Colonic mucosa (tissue), 4 donors: ENCODE measurements at regions not wholly inside any gene's neighbourhood (a gene's known extent, or its start where the extent isn't known, plus 50 kb on each side); places are given as distances from the start of the nearest gene placed in this dataset.

Source experiments
- DNase-seq: peaks from one replicate; pipeline ENCODE4 v3.0.0-alpha.2; 2020
- H3K27ac ChIP-seq: fragments of 200-600 bp; one replicate; pipeline ENCODE4 v1.8.0; 2021
- H3K27me3 ChIP-seq: fragments of 200-600 bp; one replicate; pipeline ENCODE4 v1.8.0; 2021
- H3K36me3 ChIP-seq: fragments of 200-600 bp; one replicate; pipeline ENCODE4 v1.8.0; 2021
- H3K4me1 ChIP-seq: fragments of 200-600 bp; one replicate; pipeline ENCODE4 v1.8.0; 2021; ENCODE audit warnings: mild to moderate bottlenecking
- H3K4me3 ChIP-seq: fragments of 200-600 bp; one replicate; pipeline ENCODE4 v1.8.0; 2021
- H3K9ac ChIP-seq, 2 donors: one replicate each; pipeline ENCODE4 v1.7.0; 2013; ENCODE audit warnings: control low read depth in 2 of 2, low read depth in 2 of 2, low read length in 2 of 2
- H3K9me3 ChIP-seq: fragments of 200-600 bp; one replicate; pipeline ENCODE4 v1.8.0; 2021
- intact Hi-C: fragments of 100-400 bp; cut with DNase I; formaldehyde crosslinking; loops from one replicate; pipeline ENCODE4 v1.14.1; 2022
- TF ChIP-seq, protein P1 (sequence below): fragments of 200-600 bp; IDR thresholded peaks from one replicate; pipeline ENCODE4 v1.8.0; 2022; ENCODE audit warnings: antibody characterized with exemption, mild to moderate bottlenecking
- donor health status: healthy.
- donor health status: DM: no; HTN: no; CAD: no.
- donor health status: DM: no; HTN: no; CAD: no.

DNA sequence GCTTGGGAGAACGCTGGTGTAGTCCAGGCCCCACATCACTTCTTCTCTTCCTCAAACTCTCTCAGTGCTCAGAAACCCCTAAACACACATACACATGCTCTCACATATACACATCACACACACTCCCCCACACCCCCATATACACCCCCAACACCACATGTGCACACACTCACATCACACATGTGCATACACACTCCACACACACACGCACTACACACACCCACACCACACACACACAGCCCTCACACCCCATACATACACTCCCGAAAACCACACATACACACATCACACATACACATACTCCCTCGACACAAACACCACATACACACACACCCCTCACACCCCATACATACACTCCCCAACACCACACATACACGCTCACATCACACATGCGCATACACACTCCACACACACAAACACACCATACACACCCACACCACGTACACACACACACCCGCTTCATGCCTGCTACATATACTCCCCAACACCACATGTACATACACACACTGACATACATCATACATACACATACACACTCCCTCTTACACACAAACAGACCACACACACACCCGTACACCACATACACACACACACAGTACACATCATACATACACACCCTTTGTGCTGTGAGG lies 110.3 kb upstream of the TMEM170B start:
- Histone ChIP-seq H3K4me3 (no peak overlapping the region), H3K4me1 (no peaks in the 10 kb centered on the region), H3K9me3 (no peaks in the 10 kb centered on the region), H3K27me3 (no peaks in the 10 kb centered on the region), H3K36me3 (no peaks in the 10 kb centered on the region), H3K27ac (no peak overlapping the region), H3K9ac (no peak overlapping the region)
- TF ChIP-seq, protein P1, sequence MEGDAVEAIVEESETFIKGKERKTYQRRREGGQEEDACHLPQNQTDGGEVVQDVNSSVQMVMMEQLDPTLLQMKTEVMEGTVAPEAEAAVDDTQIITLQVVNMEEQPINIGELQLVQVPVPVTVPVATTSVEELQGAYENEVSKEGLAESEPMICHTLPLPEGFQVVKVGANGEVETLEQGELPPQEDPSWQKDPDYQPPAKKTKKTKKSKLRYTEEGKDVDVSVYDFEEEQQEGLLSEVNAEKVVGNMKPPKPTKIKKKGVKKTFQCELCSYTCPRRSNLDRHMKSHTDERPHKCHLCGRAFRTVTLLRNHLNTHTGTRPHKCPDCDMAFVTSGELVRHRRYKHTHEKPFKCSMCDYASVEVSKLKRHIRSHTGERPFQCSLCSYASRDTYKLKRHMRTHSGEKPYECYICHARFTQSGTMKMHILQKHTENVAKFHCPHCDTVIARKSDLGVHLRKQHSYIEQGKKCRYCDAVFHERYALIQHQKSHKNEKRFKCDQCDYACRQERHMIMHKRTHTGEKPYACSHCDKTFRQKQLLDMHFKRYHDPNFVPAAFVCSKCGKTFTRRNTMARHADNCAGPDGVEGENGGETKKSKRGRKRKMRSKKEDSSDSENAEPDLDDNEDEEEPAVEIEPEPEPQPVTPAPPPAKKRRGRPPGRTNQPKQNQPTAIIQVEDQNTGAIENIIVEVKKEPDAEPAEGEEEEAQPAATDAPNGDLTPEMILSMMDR: no peak
- intact Hi-C loops: no loop called here
- no peak for DNase-seq

DNA sequence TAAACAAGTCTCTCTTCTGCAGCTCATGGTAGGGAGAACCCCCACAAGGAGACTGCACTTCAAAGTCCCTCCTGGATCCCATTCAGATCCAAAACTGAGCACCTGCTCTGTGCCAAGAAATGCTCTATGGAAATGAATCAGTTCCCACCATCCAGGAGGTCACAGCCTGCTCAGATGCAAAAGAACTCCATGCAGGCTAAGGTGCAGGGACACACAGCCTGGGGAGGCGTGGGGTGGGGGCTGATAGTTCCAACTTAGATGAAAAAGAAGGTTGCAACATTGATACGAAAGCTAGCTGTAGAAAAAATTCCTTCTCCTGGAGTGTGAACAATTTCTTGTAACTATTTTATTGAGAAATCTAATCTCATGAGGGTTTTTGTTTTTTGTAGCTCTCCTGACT lies 111.0 kb upstream of the TMEM170B start:
- H3K27me3 ChIP-seq: no peaks in the 10 kb centered on the region
- no peaks in the 10 kb centered on the region for H3K9me3 ChIP-seq
- H3K4me3 ChIP-seq: no peak overlapping the region
- intact Hi-C loops: no loop called here
- no peak overlapping the region for H3K27ac ChIP-seq
- H3K36me3 ChIP-seq: no peaks in the 10 kb centered on the region
- TF ChIP-seq, protein P1: no peak
- H3K4me1 ChIP-seq: no peaks in the 10 kb centered on the region
- DNase-seq: no peak
- H3K9ac ChIP-seq: no peak overlapping the region

DNA sequence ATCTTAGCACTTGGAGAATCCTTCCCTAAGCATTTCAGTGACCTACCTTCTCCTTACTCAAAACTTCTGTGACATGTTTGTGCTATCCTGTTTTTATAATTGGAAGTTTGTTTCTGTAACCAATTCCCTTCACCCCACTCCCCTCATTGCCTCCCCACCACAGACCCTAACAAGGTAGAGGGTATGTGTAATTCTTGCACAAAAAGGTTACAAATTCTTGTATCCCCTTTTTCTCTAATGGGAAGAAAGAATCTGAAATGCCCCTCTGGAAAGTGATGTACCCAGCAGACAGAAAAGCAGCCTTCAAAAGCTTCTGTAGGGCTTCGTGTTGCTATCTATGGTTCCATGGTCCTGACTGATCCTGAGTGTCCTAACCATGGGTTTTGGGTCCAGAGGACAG lies 111.7 kb upstream of the TMEM170B start:
- Histone ChIP-seq H3K27me3 (no peaks in the 10 kb centered on the region), H3K4me1 (no peaks in the 10 kb centered on the region), H3K9me3 (no peaks in the 10 kb centered on the region), H3K9ac (no peak overlapping the region), H3K27ac (no peak overlapping the region), H3K36me3 (no peaks in the 10 kb centered on the region), H3K4me3 (no peak overlapping the region)
- TF ChIP-seq, protein P1: no peak
- DNase-seq: no peak
- intact Hi-C loops: no loop called here

DNA sequence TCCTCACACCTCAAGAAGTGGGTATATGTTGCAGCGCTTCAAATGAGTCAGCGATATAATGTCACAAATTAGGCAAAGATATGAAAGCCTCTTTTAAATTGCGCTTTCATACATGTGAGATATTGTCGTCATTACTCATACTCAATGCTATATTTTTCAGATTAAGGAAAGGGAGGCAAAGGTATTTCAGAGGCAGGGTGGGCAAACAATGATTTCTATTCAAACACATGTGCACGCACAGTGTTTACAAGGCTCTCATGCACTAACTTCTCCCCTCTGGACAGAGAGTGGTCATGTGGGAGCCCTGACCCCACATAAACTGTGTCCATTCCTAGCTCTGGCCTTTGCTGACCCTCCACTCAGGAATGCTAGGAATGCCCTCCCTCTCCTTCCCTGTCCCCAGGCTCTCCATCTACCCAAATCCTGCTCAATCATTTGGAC lies 112.1 kb upstream of the TMEM170B start:
- no peak overlapping the region for H3K9ac ChIP-seq
- no peaks in the 10 kb centered on the region for H3K36me3 ChIP-seq
- no peak overlapping the region for H3K27ac ChIP-seq
- DNase-seq: no peak
- TF ChIP-seq, protein P1: no peak
- no peaks in the 10 kb centered on the region for H3K4me1 ChIP-seq
- H3K4me3 ChIP-seq: no peak overlapping the region
- intact Hi-C loops: no loop called here
- no peaks in the 10 kb centered on the region for H3K27me3 ChIP-seq
- no peaks in the 10 kb centered on the region for H3K9me3 ChIP-seq

DNA sequence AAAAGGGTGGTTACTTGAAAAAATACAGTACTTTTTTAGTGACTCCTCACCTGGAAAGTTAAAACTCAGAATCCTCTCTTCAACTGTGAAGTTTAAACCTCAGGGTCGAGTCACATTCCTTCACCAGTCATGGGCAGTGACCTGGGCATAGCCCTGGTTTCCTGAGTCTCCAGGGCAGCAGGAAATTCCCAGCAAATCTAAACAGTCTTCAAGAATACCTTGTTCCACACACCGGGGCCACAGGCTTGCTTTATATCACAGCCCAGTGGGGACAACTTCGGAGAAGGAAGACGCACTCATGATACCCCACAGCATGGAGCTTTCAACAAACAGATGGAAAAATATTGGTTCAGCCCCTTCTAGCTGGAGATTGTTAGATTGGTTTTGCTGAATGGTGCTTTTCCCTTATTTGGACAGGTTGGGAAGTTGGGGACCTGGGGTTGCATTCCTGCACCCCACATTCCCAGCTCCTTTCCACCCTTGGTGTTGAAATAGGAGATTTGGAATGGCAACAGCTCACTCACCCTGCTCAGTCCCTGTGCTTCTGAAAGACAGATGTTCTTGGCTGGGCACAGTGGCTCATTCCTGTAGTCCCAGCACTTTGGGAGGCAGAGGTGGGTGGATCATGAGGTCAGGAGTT lies 113.0 kb upstream of the TMEM170B start:
- no peak for DNase-seq
- intact Hi-C loops: no loop called here
- Histone ChIP-seq H3K27ac (no peak overlapping the region), H3K9ac (no peak overlapping the region), H3K4me3 (no peak overlapping the region), H3K9me3 (no peaks in the 10 kb centered on the region), H3K36me3 (no peaks in the 10 kb centered on the region), H3K27me3 (no peaks in the 10 kb centered on the region), H3K4me1 (no peaks in the 10 kb centered on the region)
- TF ChIP-seq, protein P1: no peak
